Right atrium auricular region (tissue), 2 donors: ENCODE measurements at regions not wholly inside any gene's neighbourhood (a gene's known extent, or its start where the extent isn't known, plus 50 kb on each side); places are given as distances from the start of the nearest gene placed in this dataset.

Experiments
- DNase-seq: peaks from one replicate; pipeline ENCODE4 v3.0.0-alpha.2; 2019; ENCODE audit warnings: low spot score
- H3K27ac ChIP-seq, 2 donors: fragments of 200-600 bp; sonication (generic); 1 replicate in 1 of 2; 2 replicates in 1 of 2; pipeline ENCODE4 v1.5.1; 2016 to 2019
- H3K27me3 ChIP-seq, 2 donors: fragments of 200-600 bp; sonication (generic); one replicate each; pipeline versions ENCODE4 v1.5.1 to v1.6.0; 2017 to 2019
- H3K36me3 ChIP-seq: fragments of 200-600 bp; sonication (generic); one replicate; pipeline ENCODE4 v1.5.1; 2016
- H3K4me1 ChIP-seq, 2 donors: fragments of 200-600 bp; sonication (generic); one replicate each; pipeline versions ENCODE4 v1.5.1 to v1.6.0; 2017 to 2019
- H3K4me3 ChIP-seq, 2 donors: fragments of 200-600 bp; sonication (generic); 1 replicate in 1 of 2; 2 replicates in 1 of 2; pipeline ENCODE4 v1.5.1; 2017 to 2019; ENCODE audit warnings: mild to moderate bottlenecking in 1 of 2, moderate library complexity in 1 of 2
- H3K9me3 ChIP-seq, 2 donors: fragments of 200-600 bp; sonication (generic); one replicate each; pipeline ENCODE4 v1.5.1; 2019
- TF ChIP-seq, protein P1 (sequence below), 2 donors: fragments of 200-600 bp; sonication (generic); IDR thresholded peaks; one replicate each; pipeline ENCODE4 v1.5.1; 2019; ENCODE audit warnings: antibody characterized with exemption in 2 of 2

DNA sequence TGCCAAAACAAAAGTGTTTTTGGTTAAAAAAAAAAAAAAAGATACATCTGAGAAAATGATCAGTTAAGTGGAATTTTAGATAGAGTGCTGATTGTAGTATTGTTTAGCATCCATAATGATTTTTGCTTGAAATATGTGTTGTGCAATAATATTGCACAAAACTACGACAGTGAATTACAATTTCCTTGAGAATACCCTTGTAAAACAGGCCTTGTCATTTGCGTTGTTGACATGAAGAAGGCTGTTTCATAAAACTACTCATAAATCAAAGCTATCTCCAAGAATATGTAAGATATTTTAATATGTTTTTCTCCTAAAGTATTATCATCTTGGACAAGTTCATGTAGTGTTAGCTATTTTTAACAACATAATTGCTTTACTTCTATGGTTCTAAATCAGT, 1077.0 kb downstream of the LRFN5 start:
- no peak overlapping the region for H3K4me3 ChIP-seq
- TF ChIP-seq, protein P1, sequence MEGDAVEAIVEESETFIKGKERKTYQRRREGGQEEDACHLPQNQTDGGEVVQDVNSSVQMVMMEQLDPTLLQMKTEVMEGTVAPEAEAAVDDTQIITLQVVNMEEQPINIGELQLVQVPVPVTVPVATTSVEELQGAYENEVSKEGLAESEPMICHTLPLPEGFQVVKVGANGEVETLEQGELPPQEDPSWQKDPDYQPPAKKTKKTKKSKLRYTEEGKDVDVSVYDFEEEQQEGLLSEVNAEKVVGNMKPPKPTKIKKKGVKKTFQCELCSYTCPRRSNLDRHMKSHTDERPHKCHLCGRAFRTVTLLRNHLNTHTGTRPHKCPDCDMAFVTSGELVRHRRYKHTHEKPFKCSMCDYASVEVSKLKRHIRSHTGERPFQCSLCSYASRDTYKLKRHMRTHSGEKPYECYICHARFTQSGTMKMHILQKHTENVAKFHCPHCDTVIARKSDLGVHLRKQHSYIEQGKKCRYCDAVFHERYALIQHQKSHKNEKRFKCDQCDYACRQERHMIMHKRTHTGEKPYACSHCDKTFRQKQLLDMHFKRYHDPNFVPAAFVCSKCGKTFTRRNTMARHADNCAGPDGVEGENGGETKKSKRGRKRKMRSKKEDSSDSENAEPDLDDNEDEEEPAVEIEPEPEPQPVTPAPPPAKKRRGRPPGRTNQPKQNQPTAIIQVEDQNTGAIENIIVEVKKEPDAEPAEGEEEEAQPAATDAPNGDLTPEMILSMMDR (IDR thresholded peaks at IDR 0.05): no peak
- H3K36me3 ChIP-seq: no peaks in the 10 kb centered on the region
- H3K9me3 ChIP-seq: no peaks in the 10 kb centered on the region
- no peaks in the 10 kb centered on the region for H3K27me3 ChIP-seq
- DNase-seq: no peak
- H3K27ac ChIP-seq: no peak overlapping the region
- H3K4me1 ChIP-seq: no peaks in the 10 kb centered on the region

DNA sequence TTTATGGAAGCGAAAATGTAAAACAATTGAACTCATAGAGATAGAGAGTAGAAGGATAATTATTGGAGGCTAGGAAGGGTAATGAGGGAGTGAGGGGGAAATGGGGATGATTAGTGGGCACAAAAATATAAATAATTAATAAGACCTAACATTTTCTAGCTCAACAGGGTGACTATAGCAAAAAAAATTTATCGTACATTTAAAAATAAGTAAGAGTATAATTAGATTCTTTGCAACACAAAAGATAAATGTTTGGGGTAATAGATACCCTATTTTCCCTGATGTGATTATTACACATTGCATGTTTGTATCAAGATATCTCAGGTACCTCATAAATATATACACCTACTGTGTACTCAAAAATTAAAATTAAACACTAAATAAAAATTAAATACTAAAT, 1070.0 kb downstream of the LRFN5 start:
- H3K27me3 ChIP-seq: no peaks in the 10 kb centered on the region
- no peaks in the 10 kb centered on the region for H3K9me3 ChIP-seq
- no peak overlapping the region for H3K4me3 ChIP-seq
- TF ChIP-seq, protein P1 (IDR thresholded peaks at IDR 0.05): no peak
- no peak overlapping the region for H3K27ac ChIP-seq
- no peaks in the 10 kb centered on the region for H3K4me1 ChIP-seq
- no peaks in the 10 kb centered on the region for H3K36me3 ChIP-seq
- no peak for DNase-seq

DNA sequence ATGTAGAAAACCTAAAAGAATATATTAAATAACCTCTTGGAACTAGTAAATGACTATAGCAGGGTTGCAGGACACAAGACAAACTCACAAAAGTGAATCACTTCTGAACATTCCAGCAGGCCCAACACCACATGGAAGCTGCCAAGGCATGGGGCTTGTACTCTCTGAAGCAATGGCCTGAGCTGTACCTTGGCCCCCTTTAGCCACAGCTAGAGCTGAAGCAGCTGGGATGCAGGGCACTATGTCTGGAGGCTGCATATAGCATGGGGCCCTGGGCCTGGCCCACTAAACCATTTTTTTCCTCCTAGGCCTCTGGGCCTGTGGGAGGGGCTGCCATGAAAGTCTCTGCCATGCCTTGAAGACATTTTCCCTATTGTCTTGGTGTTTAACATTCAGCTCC, 1067.3 kb downstream of the LRFN5 start:
- no peak overlapping the region for H3K4me3 ChIP-seq
- TF ChIP-seq, protein P1 (IDR thresholded peaks at IDR 0.05): no peak
- H3K9me3 ChIP-seq: no peaks in the 10 kb centered on the region
- no peak for DNase-seq
- H3K27ac ChIP-seq: no peak overlapping the region
- no peaks in the 10 kb centered on the region for H3K4me1 ChIP-seq
- H3K36me3 ChIP-seq: no peaks in the 10 kb centered on the region
- no peaks in the 10 kb centered on the region for H3K27me3 ChIP-seq

DNA sequence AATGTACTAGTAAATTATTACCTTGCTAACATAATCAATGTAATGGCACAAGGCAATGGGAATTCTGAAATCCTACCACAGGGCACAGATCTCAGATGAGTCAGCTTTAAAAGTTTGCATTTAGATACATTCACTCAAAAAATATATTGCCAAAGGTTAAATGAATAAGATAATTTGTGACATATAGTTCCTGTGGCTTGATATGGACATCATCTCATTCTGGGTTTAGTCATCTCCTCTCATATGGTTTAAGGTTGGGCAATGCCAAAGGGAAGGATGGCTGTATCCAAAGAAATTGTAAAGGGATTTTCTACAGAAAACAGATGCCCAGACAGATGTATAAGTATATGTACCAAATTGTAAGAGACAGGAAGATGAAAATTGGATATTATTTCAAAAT, 1065.0 kb downstream of the LRFN5 start:
- TF ChIP-seq, protein P1 (IDR thresholded peaks at IDR 0.05): no peak
- Histone ChIP-seq H3K36me3 (no peaks in the 10 kb centered on the region), H3K27ac (no peak overlapping the region), H3K27me3 (no peaks in the 10 kb centered on the region), H3K9me3 (no peaks in the 10 kb centered on the region), H3K4me1 (no peaks in the 10 kb centered on the region), H3K4me3 (no peak overlapping the region)
- no peak for DNase-seq

DNA sequence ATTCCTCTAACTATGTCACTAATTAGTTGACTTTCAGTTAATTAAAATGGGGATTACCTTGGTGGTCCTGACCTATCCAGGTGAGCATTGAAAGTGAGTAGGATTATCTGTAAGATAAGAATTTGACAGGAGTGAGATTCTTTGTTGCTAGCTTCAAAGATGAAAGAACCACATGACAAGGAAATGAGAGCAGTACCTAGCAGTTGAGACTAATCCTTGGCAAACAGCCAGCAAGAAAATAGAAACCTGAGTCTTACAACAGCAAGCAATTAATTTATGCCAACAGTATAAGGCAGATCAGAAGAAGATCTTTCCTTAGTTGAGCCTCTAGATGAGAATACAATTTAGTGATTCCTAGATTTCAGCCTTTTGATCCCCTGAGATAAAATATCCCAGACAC, 1058.4 kb downstream of the LRFN5 start:
- Histone ChIP-seq H3K4me1 (no peaks in the 10 kb centered on the region), H3K36me3 (no peaks in the 10 kb centered on the region), H3K27ac (no peak overlapping the region)

DNA sequence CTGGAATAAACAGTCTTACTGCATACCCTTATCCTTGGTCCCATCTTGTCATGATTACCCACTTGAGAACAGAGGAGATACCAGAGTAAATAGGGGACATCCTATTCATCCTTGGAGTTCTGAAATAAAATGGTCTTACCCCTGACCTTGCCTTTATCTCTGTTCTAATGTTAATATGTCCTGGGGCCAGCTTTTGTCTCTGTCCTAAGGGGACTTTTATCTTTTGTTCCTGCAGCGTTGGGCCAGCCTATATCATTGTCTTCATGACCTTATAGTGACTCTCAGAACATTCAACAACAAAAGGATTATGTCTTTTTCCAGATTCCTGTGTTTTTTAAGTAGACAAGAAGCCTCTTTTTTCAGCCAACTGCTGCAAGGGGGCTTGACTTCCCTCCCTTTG, 1057.5 kb downstream of the LRFN5 start:
- no peak overlapping the region for H3K4me3 ChIP-seq
- TF ChIP-seq, protein P1 (IDR thresholded peaks at IDR 0.05): no peak
- no peaks in the 10 kb centered on the region for H3K36me3 ChIP-seq
- no peak for DNase-seq
- H3K4me1 ChIP-seq: no peaks in the 10 kb centered on the region
- no peaks in the 10 kb centered on the region for H3K9me3 ChIP-seq
- no peaks in the 10 kb centered on the region for H3K27me3 ChIP-seq
- H3K27ac ChIP-seq: no peak overlapping the region

More for the DNA sequence above, 1058.4 kb downstream of the LRFN5 start:
- no peak for DNase-seq
- no peaks in the 10 kb centered on the region for H3K27me3 ChIP-seq
- H3K9me3 ChIP-seq: no peaks in the 10 kb centered on the region
- TF ChIP-seq, protein P1 (IDR thresholded peaks at IDR 0.05): no peak
- no peak overlapping the region for H3K4me3 ChIP-seq
